Right renal cortex interstitium (tissue), 3 donors: ENCODE measurements at regions not wholly inside any gene's neighbourhood (a gene's known extent, or its start where the extent isn't known, plus 50 kb on each side); places are given as distances from the start of the nearest gene placed in this dataset.
"Not testable (repeated sequence)": the region's sequence is repeated elsewhere in the genome, so short reads cannot be mapped to it uniquely, and the experiment has no call there.

Experiments used
- DNase-seq, 3 donors: peaks; one replicate each; pipeline ENCODE4 v3.0.0-alpha.2; 2013; ENCODE audit warnings: low read depth in 3 of 3, low spot score in 2 of 3

- DNase-seq, result peak in 1 of 3 donors; percentile 6
Observed at GRCh38 chr3:109982201-109982600, 644.9 kb upstream of the DPPA4 start.

GRCh38 chr3:109984976-109985375, 647.6 kb upstream of the DPPA4 start:
- DNase-seq, result no peak

- no peak for DNase-seq
Observed at GRCh38 chr3:109985943-109986555, 648.7 kb upstream of the DPPA4 start.

- DNase-seq, result no peak
Observed at GRCh38 chr3:109994853-109995252, 657.5 kb upstream of the DPPA4 start.

GRCh38 chr3:109995377-109995776, 658.0 kb upstream of the DPPA4 start:
- DNase-seq, result no peak

- not testable (repeated sequence) for DNase-seq
Observed at GRCh38 chr3:110001905-110002304, 664.6 kb upstream of the DPPA4 start.

- DNase-seq, result no peak
Observed at GRCh38 chr3:110006913-110007312, 669.6 kb upstream of the DPPA4 start.

GRCh38 chr3:110015231-110015963, 678.1 kb upstream of the DPPA4 start:
- DNase-seq, result no peak

GRCh38 chr3:110016235-110016815, 679.0 kb upstream of the DPPA4 start:
- no peak for DNase-seq

GRCh38 chr3:110017304-110017703, 680.0 kb upstream of the DPPA4 start:
- DNase-seq, result no peak

GRCh38 chr3:110021659-110022058, 684.3 kb upstream of the DPPA4 start:
- no peak for DNase-seq

GRCh38 chr3:110023022-110023421, 685.7 kb upstream of the DPPA4 start:
- not testable (repeated sequence) for DNase-seq

GRCh38 chr3:110026421-110026820, 689.1 kb upstream of the DPPA4 start:
- no peak for DNase-seq

- no peak for DNase-seq
Observed at GRCh38 chr3:110027446-110028080, 690.2 kb upstream of the DPPA4 start.

- DNase-seq, result no peak
Observed at GRCh38 chr3:110031975-110032374, 694.6 kb upstream of the DPPA4 start.

- DNase-seq, result no peak
Observed at GRCh38 chr3:110059431-110059830, 722.1 kb upstream of the DPPA4 start.

GRCh38 chr3:110062716-110063115, 725.4 kb upstream of the DPPA4 start:
- no peak for DNase-seq

- DNase-seq, result no peak
Observed at GRCh38 chr3:110063178-110063577, 725.8 kb upstream of the DPPA4 start.

GRCh38 chr3:110066206-110066605, 728.9 kb upstream of the DPPA4 start:
- no peak for DNase-seq

- no peak for DNase-seq
Observed at GRCh38 chr3:110067527-110067926, 730.2 kb upstream of the DPPA4 start.

- DNase-seq, result no peak
Observed at GRCh38 chr3:110069761-110070160, 732.4 kb upstream of the DPPA4 start.
